HG02870 (cell line): ENCODE measurements at regions not wholly inside any gene's neighbourhood (a gene's known extent, or its start where the extent isn't known, plus 50 kb on each side); places are given as distances from the start of the nearest gene placed in this dataset.

Experiments
- ATAC-seq: cut with Tn5 transposase; IDR thresholded peaks from one replicate; pipeline ENCODE4 v1.9.1; 2021; ENCODE audit warnings: mild to moderate bottlenecking, moderate library complexity; ENCODE audit not compliant: unreplicated experiment

DNA sequence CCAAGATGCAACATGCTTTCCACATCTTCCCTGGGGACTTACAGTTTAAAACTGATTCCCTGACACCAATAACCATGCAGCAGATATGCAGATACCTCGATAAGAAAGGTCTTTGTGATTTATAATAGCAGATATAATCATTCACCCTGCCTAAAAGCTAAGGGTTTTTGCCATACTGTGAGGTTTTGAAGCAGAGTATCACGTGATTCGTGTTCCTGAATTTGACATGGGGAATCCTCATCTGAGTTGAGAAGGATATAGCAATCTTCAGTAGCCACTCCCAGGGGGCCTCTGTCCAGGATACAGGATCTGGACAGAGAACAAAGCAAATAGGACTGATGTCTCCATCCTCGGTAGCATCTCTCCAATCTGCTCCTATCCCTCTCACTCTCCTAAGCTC, 79.1 kb upstream of the SDK2 start:
- no peak for ATAC-seq

DNA sequence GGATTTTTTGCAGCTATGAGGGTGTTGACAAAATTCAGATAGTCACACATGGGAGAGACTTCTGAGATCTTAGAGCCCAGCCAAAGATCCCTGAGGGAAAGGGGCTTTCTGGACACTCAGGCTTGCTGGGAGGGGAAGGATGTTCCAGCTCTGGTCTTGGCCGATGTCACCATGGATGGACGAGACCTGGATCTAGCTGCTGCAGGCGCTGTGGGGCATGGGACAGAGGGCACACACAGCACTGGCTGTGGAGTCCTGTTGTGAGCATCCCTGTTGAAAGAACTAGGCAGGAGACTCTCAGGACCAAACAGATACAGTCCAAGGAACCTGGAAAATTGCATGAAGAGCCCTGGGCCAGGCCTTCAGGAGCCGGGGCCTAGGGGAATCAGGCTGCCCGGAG, 80.1 kb upstream of the SDK2 start:
- no peak for ATAC-seq

- ATAC-seq: no peak
Measured at GRCh38 chr17:73724990-73725389, 80.7 kb upstream of the SDK2 start.

GRCh38 chr17:73725794-73726515, 81.7 kb upstream of the SDK2 start:
- no peak for ATAC-seq

DNA sequence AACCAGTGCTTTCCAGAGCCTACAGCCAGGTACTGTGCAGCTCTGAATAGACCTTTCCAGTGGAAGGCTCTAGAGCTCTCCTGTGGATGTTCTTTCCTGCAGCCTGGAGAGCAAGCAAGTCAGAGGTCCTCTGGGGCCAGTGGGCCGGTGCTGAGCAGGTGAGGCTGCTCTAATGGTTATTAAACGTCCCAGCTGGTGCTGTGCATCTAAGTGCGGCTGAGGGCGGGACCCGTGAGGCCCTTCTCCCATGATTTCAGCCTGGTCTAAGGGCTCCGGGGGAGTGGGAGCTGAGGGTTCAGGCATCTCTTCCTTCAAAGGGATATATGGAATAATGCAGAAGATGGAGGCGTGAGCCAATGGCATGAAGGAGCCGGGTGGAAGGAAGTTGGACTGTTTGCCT, 83.7 kb upstream of the SDK2 start:
- ATAC-seq: no peak

DNA sequence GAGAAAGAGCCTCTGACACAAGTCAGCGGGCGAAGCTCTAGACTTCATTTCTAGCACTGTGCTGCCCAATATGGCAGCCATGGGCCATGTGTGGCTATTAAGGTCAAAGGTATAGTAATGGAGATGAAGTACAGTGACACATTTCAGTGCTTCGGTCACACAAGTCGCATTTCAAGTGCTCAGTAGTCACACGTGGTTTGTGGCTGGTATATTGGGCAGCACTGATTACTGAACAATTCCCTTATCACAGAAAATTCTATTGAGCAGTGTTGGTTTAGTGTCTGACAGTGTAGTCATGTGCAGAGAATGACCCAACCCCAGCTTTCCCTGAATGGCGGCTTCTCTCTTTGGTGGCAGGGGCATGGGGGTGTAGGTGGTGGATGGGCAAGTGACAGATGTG, 84.9 kb upstream of the SDK2 start:
- ATAC-seq: no peak

GRCh38 chr17:73731733-73732132, 87.5 kb upstream of the SDK2 start:
- no peak for ATAC-seq

GRCh38 chr17:73733517-73733916, 89.3 kb upstream of the SDK2 start:
- no peak for ATAC-seq

GRCh38 chr17:73735245-73735644, 91.0 kb upstream of the SDK2 start:
- ATAC-seq: no peak

DNA sequence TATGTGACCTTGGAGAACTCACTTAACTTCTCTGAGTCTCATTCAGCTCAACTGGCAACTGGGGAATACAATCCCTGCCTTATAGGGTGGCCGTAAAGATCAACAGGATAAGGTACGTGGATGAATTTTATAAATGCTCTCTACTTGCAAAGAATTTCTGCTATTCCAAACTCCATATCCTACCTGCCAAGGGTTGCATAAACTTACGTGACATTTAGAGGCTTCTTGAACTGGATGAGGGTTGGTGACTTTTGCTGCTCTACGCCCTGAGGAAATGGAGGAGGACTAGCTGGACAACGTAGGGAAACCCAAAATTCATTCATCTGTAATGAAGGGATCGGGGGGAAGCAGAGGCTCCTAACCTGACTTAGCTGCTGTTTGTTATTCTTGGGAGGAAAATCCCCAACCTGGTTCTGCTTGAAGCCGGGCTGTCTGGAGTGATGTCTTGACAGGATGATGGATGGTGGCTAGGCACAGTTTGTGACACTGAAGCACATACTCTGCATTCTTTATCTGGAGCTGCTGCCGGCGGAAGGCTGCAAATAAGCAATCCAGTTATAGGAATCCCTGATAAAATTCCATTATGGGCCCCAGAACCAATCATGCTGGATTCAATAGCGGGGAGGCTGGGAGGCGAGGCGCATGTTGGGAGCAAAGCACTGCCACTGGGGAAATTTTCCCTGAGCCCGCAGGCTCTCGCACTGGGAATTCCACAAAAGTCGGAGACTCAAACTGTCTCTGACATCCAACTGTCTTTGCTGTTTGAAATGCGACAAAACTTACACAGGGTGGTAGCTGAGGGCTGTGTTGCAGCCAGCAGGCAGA, 94.7 kb upstream of the SDK2 start:
- no peak for ATAC-seq

GRCh38 chr17:73740370-73740769, 96.1 kb upstream of the SDK2 start:
- no peak for ATAC-seq

- ATAC-seq: no peak
Measured at GRCh38 chr17:73742948-73743381, 98.7 kb upstream of the SDK2 start.

GRCh38 chr17:73743518-73744201, 99.4 kb upstream of the SDK2 start:
- ATAC-seq: no peak

DNA sequence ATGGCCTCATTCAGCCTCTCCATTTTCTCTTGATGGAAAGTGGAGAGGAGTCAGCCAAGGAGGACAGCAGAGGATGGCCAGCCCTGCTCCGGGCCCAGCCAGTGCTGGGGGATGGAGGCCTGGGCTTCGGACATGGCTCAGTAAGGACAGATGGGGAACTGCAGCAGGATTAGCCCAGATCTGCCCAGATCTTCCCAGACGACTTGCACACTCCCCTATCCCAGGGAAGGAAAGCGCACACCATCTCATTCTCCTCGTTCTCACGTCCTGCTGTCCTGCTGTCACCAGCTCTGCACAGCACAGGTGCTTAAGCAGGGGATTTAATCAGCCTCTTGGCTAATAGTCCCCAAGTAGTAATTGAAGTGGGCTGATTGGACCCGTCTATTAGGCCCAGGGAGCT, 100.2 kb upstream of the SDK2 start:
- ATAC-seq: no peak

- no peak for ATAC-seq
Measured at GRCh38 chr17:73746314-73747073, 102.2 kb upstream of the SDK2 start.

- no peak for ATAC-seq
Measured at GRCh38 chr17:73747221-73748002, 103.2 kb upstream of the SDK2 start.

DNA sequence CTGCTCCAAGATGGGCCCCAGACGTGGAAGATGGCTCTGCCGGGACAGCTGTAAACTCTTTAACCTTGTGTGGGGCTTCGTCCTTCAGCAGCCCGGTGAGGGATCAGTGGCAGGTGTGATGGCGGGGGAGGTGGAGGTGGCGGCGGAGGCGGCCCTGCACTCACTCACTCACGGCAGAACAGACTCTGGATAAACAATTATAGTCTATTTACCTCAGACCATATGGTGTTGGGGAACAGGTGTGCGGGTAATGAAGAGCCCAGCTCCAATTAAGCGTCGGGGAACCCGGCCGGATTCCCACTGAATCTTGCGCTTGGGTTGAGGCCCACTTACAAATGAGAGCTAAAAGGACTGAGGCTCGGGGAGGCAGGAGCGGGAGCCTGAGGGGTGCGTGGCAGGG, 104.3 kb upstream of the SDK2 start:
- no peak for ATAC-seq

DNA sequence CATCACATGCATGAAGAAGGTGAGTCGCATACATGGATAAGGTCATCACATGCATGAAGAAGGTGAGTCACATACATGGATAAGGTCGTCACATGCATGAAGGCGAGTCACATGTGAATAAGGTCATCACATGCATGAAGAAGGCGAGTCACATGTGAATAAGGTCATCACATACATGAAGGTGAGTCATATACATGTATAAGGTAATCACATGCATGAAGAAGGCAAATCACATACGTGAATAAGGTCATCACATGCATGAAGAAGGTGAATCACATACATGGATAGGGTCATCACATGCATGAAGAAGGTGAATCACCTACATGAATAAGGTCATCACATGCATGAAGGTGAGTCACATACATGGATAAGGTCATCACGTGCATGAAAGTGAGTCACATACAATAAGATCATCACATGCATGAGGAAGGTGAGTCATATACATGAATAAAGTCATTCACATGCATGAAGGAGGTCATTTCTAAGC, 105.1 kb upstream of the SDK2 start:
- ATAC-seq: no peak

DNA sequence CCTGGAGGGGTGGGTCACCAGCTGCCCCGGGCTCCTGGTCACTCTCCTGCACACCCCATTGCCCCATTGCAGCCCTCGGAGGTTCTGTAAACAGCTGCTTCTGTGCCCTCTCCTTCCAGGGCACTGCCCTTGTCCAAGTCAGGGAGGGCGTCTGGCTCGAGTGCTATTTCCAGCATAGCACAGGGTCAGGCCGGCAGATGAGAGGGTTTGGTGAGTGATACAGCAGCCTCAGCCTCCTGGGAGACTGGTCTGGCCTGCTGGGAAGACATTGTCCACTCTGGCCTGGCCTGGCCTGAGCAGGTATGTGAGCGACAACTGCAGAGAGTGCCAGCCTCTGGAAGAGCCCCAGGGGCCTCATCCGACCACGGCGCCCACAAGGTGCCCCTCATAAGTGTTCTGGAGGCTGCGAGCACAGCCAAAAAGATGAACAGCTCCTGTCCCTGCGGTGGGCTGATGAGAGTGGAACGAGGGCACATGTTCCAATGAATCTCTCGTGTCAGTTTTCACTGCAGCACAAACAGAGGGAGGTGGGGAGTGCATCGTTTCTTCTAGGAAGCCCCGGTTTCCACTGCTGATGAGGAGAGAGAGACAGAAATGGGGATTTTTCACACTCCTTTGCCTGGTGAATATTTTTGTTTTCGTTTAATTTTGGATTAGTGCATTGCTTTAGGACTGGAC, 105.8 kb upstream of the SDK2 start:
- no peak for ATAC-seq

DNA sequence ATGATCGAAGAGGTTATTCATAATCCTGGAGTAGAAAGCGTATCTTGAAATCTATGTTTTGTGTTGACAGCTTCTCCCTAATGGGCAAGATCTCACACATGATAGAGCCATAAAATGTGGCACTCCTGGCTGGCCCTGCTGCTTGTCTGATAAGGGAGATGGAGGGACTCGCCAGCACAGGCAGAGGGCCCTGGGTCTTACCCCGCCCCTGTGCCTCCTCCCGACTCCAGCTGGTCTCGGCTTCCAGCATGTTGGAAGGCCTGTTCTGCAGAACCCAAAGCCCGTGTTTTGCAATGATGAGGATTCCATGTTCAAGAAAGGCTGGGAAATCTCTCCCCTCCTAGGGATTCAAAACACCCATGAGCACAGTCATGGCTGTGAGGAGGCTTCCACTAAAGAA, 106.7 kb upstream of the SDK2 start:
- no peak for ATAC-seq
